HG03097 (cell line): ENCODE measurements at regions not wholly inside any gene's neighbourhood (a gene's known extent, or its start where the extent isn't known, plus 50 kb on each side); places are given as distances from the start of the nearest gene placed in this dataset.

ENCODE experiments used
- ATAC-seq: cut with Tn5 transposase; IDR thresholded peaks from one replicate; pipeline ENCODE4 v1.9.1; 2021; ENCODE audit not compliant: unreplicated experiment, low FRiP score

GRCh38 chr4:24249972-24250371 is 334.4 kb downstream of the DHX15 start:
- no peak for ATAC-seq

- no peak for ATAC-seq
Observed at GRCh38 chr4:24248674-24249630, 335.4 kb downstream of the DHX15 start.

- no peak for ATAC-seq
Observed at GRCh38 chr4:24245491-24245820, 338.9 kb downstream of the DHX15 start.

- no peak for ATAC-seq
Observed at GRCh38 chr4:24244663-24245490, 339.5 kb downstream of the DHX15 start.

- no peak for ATAC-seq
Observed at GRCh38 chr4:24243641-24244040, 340.7 kb downstream of the DHX15 start.

GRCh38 chr4:24241511-24241910 is 342.8 kb downstream of the DHX15 start:
- no peak for ATAC-seq

- ATAC-seq: no peak
Observed at GRCh38 chr4:24240655-24241054, 343.7 kb downstream of the DHX15 start.

- ATAC-seq: no peak
Observed at GRCh38 chr4:24237709-24238108, 346.6 kb downstream of the DHX15 start.

- ATAC-seq: no peak
Observed at GRCh38 chr4:24236532-24236931, 346.7 kb upstream of the PPARGC1A start.

- ATAC-seq: no peak
Observed at GRCh38 chr4:24236120-24236519, 346.3 kb upstream of the PPARGC1A start.

GRCh38 chr4:24235618-24236017 is 345.8 kb upstream of the PPARGC1A start:
- no peak for ATAC-seq

GRCh38 chr4:24234288-24234848 is 344.5 kb upstream of the PPARGC1A start:
- ATAC-seq: no peak

- no peak for ATAC-seq
Observed at GRCh38 chr4:24230955-24231354, 341.1 kb upstream of the PPARGC1A start.

- ATAC-seq: no peak
Observed at GRCh38 chr4:24229978-24230377, 340.1 kb upstream of the PPARGC1A start.

GRCh38 chr4:24228692-24229091 is 338.8 kb upstream of the PPARGC1A start:
- ATAC-seq: no peak

GRCh38 chr4:24226667-24227066 is 336.8 kb upstream of the PPARGC1A start:
- no peak for ATAC-seq

GRCh38 chr4:24226023-24226422 is 336.2 kb upstream of the PPARGC1A start:
- no peak for ATAC-seq

GRCh38 chr4:24224446-24224845 is 334.6 kb upstream of the PPARGC1A start:
- ATAC-seq: no peak

GRCh38 chr4:24219209-24219608 is 329.4 kb upstream of the PPARGC1A start:
- no peak for ATAC-seq

- ATAC-seq: no peak
Observed at GRCh38 chr4:24218566-24218965, 328.7 kb upstream of the PPARGC1A start.

- ATAC-seq: no peak
Observed at GRCh38 chr4:24214796-24215195, 324.9 kb upstream of the PPARGC1A start.
